HL-60 (cell line): ENCODE measurements at regions not wholly inside any gene's neighbourhood (a gene's known extent, or its start where the extent isn't known, plus 50 kb on each side); places are given as distances from the start of the nearest gene placed in this dataset.

Source experiments
- DNase-seq, 2 experiments: peaks; one replicate each; pipeline ENCODE4 v3.0.0-alpha.2; 2010 to 2020; ENCODE audit warnings: low read depth in 1 of 2, low spot score in 1 of 2
- H3K27ac ChIP-seq: fragments of 250-450 bp; sonication (Bioruptor Pico); replicated peaks from 2 replicates; pipeline ENCODE4 v1.5.1; 2020; ENCODE audit warnings: mild to moderate bottlenecking, moderate library complexity
- H3K27me3 ChIP-seq: fragments of 250-450 bp; sonication (Bioruptor Pico); 2 replicates; pipeline ENCODE4 v1.5.1; 2021; ENCODE audit warnings: mild to moderate bottlenecking, moderate library complexity; ENCODE audit not compliant: insufficient read depth, poor library complexity, severe bottlenecking
- H3K4me3 ChIP-seq: replicated peaks from 2 replicates; pipeline ENCODE4 v1.5.1; 2011; ENCODE audit warnings: mild to moderate bottlenecking, control low read depth, low read length; ENCODE audit not compliant: insufficient read depth
- CTCF ChIP-seq: IDR thresholded peaks from one replicate; pipeline ENCODE4 v1.5.1; 2011; ENCODE audit warnings: low read length, control low read depth, inconsistent platforms; ENCODE audit not compliant: insufficient read depth
- GABPA ChIP-seq: IDR thresholded peaks from 2 replicates; pipeline ENCODE4 v1.6.1; 2012; ENCODE audit warnings: low read depth
- POLR2AphosphoS5 ChIP-seq: IDR thresholded peaks from 2 replicates; pipeline ENCODE4 v1.6.1; 2012; ENCODE audit warnings: low read depth
- REST ChIP-seq: IDR thresholded peaks from 2 replicates; pipeline ENCODE4 v1.6.1; 2012; ENCODE audit warnings: low read depth; ENCODE audit not compliant: insufficient replicate concordance
- SPI1 ChIP-seq: IDR thresholded peaks from 2 replicates; pipeline ENCODE4 v1.6.1; 2012; ENCODE audit warnings: low read depth, mild to moderate bottlenecking, borderline replicate concordance

- no peak for TF ChIP-seq POLR2AphosphoS5
- TF ChIP-seq SPI1 = no peak
- TF ChIP-seq GABPA = no peak
- no peak for TF ChIP-seq REST
- TF ChIP-seq CTCF = no peak
- H3K27me3 ChIP-seq = no peaks in the 10 kb centered on the region
- H3K4me3 ChIP-seq = no peak overlapping the region
- H3K27ac ChIP-seq = no peak overlapping the region
- DNase-seq = no peak
These were observed 58.3 kb upstream of the LARP1 start for GRCh38 chr5:154696891-154697290.

- no peak overlapping the region for H3K27ac ChIP-seq
- H3K27me3 ChIP-seq = no peaks in the 10 kb centered on the region
- TF ChIP-seq CTCF = no peak
- no peak overlapping the region for H3K4me3 ChIP-seq
- DNase-seq = no peak
These were observed 61.0 kb upstream of the LARP1 start for GRCh38 chr5:154694159-154694558.

GRCh38 chr5:154690488-154690887 is 64.7 kb upstream of the LARP1 start:
- H3K4me3 ChIP-seq = no peak overlapping the region
- no peak for TF ChIP-seq GABPA
- no peak for TF ChIP-seq REST
- TF ChIP-seq CTCF = no peak
- TF ChIP-seq POLR2AphosphoS5 = no peak
- TF ChIP-seq SPI1 = no peak
- H3K27me3 ChIP-seq = no peaks in the 10 kb centered on the region
- no peak overlapping the region for H3K27ac ChIP-seq
- no peak for DNase-seq

GRCh38 chr5:154686490-154686889 is 68.7 kb upstream of the LARP1 start:
- no peak for DNase-seq
- TF ChIP-seq CTCF = no peak
- TF ChIP-seq SPI1 = no peak
- no peak for TF ChIP-seq POLR2AphosphoS5
- Histone ChIP-seq H3K27me3 (no peaks in the 10 kb centered on the region), H3K4me3 (no peak overlapping the region), H3K27ac (no peak overlapping the region)
